ENCODE measurements at regions not wholly inside any gene's neighbourhood (a gene's known extent, or its start where the extent isn't known, plus 50 kb on each side); places are given as distances from the start of the nearest gene placed in this dataset.

DNA sequence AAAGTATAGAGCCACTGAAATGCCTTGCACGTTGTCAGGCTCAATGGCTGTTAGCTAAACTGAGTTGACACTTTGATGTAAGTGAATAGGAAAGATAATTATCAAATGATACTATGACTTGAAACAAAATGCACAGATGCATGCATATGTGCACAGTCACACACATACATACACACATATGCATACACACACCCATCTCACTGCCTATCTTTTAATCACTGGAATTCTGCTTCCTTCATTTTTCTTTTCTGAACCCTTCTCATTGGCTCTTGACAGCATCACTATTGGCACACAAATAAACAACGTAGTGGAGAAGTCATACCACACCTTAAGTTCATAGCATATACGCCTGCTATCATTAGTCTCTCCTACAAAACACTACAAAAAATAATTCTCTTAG, 154.9 kb upstream of the NCKAP5 start:
- no peak for DNase-seq

DNA sequence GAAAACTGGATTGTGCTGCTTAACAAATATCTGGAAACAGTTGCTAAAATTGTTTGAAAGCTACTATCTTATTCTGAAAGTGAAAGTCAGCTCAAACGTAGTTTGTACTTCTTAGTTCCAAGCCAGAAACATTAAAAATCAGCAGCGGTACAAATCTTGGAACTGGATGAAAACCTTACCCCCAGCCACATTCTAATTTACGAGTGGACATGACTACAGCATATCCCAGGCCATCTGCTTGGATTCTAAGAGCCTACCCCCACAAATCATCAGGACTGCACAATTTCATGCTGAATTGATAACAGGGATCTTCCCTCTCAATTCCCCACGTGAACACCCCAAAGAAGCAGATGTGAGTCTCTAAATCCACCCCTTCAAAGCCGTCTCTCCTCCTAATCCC, 158.7 kb upstream of the NCKAP5 start:
- no peak for DNase-seq

DNA sequence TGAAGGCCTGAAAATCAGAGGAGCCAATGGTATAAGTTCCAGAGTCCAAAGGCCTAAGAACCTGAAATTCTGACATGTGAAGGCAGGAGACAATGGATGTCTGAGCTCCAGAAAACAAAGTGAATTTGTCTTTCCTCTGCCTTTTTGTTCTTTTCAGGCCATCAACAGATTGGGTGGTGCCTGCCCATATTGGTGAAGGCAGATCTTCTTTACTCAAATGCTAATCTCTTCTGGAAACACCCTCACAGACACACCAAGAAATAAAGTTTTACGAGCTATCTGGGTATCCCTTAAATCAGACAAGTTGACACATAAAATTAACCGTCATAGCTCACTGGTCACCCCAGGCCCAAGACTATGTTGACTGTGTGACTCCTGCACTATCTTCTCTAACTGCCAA, 163.8 kb upstream of the NCKAP5 start:
- no peak for DNase-seq

DNA sequence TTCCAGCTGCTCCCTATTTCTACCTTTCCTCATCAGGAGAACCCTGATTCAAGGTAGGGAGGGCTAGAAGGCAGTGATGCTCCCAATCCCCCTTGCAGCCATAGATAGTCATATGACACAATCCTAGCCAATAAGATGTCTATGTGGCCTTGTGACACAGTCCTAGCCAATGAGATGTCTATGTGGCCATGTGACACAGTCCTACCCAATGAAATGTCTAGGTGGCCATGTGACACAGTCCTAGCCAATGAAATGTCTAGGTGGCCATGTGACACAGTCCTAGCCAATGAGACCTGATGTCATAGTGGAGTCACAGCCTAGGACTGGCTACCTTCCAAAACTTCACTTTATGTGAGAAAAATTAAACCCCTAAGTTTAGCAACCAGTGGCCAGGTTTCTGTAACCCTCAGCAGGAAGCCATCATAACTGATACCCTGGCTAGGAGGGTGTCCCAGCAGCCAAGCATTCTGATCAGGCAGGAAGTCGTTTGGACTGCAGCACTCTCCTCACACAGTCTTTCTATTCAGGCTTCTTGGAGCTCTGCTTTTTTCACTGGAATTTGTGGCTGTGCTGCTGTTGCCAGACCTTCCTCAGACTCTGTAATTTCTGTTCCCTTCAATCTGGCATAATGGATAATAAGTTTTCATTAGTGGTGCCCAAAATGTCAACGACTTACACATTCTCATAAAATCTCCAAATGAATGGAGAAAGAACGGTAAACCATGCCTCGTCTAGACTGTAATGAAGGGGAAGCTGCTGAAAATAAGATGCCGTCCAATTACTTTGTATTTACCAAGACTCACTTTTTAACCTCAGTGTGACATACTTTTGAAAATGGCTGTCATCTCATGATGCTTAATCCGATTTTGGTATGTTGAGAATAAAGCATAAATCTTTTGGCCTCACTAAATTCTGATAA, 165.0 kb upstream of the NCKAP5 start:
- no peak for DNase-seq

DNA sequence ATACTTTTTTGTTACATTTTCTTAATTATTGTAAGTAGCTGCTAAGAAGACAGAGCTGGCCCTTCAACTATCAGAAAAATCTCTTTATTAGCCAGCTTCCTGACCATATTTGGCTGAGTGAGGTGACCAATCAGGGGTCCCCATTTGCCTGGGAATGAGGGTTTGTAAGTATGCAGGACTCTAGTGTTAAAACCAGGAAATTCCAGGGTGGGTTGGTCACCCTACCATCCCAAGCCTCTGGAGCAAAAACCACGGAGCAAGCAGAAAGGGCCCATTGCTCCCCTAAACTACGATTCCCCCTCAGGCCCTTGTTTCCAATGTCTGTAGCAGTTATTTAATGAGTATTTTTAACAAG, 165.6 kb upstream of the NCKAP5 start:
- DNase-seq: no peak

DNA sequence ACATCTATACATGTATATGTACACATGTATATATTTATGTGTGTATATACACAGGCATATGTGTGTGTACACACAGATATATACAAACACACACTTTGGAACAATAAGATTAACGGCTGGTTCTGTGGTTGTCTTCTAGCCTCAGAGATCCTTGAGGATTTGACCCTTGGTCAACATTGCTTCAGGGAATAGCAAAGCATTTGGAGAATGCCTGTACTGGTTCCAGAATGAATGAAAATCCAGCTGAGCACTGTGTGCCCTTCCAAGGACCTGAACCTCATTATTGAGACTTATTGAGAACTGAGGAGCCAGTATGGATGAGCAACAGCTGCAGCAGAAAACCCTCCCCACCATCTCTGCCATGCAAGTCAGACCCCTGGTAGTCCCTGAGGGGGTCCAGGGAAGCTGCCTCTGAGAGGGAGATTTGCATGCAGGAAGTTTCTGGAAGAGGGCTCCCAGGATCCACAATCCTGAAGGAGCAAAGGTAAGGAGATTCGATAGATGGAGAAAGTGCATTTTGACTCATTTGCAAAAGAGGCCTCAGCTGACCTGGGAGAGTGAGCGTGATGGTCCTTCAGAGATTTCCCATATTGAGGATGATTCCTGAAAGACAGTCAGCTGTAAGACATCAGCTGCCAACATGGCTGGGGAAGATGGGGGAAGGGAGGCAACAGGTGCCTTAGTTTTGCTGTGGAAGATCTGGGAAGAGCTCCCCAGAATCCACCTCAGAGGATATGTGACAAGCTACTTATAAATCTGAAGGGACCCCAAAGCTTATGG, 166.6 kb upstream of the NCKAP5 start:
- no peak for DNase-seq

DNA sequence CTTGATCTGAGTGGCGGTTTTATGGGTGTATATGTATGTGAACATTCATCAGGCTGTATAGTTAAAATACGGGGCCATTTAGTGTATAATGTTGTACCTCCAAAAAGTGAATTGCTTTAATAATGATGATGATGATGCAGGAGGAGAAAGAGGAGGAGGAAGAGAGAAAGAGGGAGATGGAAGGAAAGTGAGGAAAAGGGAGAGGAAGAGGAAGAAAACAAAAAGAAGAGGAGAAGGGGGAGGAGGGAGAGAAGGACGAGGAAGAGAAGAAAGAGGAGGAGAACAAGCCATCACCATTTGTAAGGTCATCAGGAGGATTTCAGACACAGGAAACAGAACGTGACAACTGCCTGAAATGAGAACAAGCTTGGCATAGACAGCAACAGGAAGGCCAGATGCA, 168.4 kb upstream of the NCKAP5 start:
- DNase-seq: no peak

DNA sequence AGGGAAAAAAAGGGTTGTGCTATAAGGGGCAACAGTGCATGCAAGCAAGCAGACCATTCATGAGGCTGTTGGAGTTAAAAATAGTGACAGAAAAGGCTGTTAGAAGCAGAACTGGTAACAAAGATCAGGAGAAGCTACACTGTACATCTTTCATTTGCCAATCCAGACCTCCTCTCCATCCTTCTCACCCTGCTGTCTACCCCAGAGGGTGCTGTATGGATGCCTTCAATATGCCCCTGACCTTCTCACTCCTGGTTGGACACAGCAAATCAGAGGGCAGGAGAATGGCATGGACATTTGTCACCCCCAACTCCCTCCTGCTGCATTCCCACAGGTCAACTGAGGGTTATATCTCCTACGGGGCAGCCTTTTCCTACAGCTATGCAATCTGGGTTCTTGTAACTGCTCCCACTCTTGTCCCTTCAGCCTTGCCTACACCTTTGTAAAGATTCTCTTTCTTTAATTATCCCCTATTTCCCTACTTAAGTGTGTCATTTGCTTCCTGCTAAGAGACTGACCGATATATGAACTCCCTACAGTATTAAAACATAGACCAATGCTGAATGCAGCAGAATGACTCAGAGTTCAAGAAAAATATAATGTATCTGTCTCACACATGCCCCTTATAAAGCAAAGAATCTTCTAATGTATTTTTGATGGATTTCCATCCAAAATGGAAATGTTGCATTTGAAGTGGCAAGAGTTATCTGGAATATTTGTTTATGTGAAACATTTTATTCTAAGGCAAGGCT, 169.2 kb upstream of the NCKAP5 start:
- no peak for DNase-seq

DNA sequence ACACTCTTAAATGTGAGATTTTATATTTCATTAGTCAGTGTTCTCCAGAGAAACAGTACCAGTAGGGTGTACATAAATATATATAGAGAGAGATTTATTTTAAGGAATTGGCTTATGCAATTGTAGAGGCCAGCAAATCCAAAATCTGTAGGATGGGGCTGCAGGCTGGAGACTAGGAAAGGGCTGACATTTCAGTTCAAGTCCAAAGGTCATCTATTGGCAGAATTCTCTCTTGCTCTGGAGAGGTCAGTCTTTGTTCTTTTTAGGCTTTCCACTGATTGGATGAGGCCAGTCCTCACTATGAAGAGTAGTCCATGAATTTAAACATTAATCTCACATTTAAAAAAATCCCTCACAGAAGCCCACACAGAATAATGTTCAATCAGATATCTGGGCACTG, 170.8 kb upstream of the NCKAP5 start:
- DNase-seq: no peak

DNA sequence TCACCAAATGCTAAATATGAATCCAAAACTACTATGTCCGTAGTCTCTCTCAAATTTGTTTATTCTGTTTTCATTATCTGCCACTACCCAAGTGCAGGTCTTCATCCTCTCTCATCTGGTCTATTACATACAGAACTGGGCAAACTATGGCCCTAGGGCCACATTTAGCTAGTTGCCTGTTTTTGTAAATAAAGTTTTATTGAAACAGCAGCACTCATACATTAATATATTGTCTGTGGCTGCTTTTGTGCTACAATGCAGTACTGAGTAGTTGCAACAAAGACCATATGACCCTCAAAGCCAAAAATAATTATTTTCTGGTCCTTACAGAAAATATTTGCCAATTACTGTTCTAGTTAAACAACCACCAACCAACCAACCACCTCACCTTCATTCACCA, 172.2 kb upstream of the NCKAP5 start:
- no peak for DNase-seq

DNA sequence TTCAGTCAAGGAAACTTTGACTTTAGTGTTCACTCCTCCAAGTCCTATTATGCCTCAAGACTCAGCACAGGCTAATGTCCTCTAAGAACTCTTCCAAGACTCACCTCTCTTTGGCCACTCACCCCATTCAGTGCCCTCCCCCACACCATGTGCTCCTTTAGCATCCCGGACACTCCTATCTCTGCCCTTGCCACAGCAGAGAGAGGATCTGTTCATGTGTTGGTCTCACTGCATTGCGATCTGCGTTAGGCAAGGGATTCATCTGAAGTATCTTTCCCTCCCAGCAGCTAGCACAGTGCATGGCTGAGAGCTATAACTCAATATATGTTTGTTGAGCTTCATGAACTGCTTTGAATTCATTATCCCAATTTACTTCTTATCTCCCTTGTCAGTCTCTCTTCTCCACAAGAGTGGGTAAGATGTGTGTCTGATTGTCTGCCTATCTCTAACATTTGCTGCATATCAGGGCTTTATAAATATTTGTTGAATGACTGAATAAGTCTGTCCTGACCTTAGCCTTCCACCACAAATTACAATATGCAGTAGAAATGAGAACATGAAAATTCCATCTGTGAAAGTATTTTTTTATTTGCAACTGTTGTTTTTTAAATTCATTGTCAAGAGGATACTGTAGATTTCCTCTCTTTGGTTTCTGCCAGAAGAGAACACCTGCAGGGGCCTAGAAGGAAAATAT, 179.9 kb upstream of the NCKAP5 start:
- DNase-seq: no peak

DNA sequence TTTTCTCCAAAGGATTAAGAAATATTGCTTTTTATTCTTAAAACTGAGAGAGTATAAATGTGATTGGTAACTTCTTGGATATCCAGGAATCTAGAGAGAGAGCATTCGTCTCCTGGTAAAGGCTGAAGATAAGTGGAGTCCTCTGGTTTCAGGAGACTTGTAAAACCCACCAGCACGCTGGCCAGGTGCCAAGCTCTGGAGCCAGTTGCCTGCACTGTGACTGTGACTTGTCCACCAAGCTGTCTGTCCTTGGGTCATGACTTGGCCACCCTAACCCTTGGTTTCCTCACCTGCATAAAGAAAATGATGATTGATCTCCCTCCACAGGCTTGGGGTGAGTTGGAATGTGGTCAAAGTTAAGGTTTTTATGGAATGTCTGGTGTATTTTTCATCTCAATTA, 185.4 kb upstream of the NCKAP5 start:
- no peak for DNase-seq

DNA sequence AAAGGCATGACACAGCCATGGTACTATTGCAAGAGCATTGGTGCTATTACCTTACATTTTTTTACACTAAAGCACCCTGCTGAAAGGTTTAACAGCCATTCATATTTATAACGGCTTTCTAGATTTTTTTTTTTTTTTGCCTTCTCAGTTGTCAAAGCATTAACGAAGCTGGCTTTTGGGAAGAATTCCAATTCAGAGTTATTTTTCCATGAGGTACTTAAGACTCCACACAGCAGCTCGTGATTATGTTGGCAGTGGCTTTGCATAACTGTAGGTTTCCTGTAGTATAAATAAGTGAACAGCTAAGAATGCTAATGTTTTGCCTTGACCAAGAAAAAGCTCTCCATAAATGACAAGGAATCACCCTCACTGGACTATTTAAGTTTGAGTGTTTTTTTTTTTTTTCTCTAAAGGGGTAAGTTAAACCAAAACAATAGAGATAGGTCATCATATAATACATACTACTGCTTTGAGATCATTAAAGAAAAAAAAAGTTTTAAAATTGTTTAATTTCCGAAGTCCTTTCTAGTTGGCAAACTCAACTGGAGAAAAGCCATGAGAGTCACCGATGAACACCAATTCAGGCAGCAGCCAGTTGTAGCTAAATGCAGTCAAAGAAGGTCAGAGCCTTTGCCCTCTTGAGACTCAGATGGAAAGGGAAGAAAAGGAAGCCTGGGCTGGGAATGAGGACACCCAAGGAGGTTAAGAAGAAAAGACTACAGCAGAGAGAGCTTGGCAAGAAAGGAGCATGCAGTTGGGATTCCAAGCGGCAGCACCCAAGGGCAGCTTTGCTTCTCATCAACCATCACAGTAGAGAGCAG, 187.4 kb upstream of the NCKAP5 start:
- peak; percentile 81 for DNase-seq

DNA sequence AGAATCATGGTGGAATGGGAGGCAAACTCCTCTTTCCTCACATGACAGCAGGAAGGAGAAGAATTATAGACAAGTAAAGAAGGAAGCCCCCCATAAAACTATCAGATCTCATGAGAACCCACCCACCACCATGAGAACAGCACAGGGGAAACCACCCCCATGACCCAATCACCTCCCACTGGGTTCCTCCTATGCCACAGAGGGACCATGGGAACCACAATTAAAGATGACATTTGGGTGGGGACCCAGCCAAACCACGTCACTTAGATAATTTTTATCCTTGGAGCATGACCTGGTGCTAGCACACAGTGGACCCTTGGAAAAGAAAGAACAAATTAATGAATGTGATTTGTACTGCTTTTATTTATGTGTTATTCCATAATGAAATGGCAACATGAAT, 188.6 kb upstream of the NCKAP5 start:
- no peak for DNase-seq

DNA sequence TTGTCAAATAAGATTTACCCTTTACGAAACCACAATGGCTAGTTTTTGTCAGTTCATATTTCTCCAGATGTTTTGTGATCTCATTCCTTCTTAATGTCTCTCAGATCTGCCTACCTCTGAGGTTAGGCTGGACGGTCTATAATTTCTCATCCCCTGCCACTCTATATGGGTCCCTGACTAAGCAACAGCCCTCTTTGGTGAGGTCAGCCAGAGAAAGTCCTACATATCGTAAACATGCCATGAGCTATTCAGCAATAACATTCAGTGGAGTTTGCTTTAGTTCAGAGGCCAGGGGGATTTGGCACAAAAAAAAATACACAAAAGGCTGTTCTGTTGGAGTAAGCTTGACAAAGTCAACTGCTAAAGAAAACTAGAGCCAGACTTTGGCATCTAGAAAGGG, 192.1 kb upstream of the NCKAP5 start:
- peak; percentile 17 for DNase-seq

DNA sequence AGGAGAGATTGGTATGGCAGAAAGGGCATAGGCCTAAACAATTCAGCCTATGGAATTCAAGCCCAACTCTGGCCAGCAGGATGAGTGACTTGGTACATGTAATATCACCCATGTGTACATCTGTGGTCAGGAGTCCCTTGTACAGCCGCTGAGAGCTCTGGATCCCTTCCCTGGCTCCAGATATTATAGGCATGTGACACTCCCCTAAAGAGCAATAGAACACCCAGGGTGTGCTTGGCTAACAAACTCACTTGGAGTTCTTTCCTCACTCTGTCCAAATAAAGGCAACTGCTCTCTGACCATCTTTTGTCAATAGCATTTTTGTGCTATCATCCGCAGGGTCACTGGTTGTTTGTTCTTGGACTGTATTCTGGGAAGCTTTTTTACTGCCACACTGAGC, 197.4 kb upstream of the NCKAP5 start:
- no peak for DNase-seq

DNA sequence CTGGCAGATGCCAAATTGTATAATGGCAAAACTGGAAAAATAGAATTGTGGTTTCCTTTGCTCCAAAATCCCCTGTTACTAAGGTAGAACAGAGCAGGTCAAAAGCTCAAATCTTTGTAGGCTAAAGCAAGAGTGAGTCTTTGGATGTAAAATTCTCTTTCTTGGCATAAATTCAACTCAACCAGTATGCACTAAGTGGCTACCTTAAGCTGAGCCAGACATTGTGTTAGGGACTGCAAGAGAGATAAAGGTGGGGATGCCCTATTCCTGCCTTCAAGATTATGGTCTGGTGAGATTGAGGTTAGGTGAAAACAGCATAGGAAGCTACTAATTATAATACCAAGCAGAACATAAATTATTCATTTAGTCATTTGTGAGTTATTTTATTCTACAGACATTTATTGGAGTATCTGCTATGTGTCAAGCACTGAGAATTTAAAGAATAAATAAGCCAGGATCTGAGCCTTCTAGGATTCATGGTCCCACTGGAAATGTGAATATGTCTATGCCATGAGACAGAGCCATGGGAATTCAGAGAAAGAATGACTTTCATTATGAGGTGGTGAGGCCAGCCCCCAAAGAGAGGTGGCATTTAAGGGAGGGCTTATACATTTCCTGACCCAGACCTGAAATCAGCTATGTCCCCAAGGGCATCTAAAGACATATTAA, 198.0 kb upstream of the NCKAP5 start:
- no peak for DNase-seq

DNA sequence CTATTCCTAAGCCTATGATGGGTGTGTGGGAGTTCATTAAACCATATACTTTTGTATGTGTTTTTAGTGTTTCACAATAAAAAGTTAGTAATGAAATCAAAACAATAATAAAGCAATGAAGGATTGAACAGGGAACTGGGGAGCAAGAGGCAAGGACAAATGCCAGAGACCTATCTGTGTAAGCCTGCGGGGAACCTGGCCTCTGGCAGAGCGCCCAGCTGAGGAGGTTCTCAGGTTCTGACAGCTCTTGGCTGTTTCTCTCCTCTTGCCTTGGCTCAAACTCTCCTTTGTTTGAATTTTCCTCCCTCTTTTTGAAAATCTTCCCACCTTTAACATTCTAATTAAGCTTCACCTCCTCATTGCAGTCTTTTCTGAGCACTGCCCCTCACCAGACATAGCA, 200.0 kb upstream of the NCKAP5 start:
- no peak for DNase-seq

DNA sequence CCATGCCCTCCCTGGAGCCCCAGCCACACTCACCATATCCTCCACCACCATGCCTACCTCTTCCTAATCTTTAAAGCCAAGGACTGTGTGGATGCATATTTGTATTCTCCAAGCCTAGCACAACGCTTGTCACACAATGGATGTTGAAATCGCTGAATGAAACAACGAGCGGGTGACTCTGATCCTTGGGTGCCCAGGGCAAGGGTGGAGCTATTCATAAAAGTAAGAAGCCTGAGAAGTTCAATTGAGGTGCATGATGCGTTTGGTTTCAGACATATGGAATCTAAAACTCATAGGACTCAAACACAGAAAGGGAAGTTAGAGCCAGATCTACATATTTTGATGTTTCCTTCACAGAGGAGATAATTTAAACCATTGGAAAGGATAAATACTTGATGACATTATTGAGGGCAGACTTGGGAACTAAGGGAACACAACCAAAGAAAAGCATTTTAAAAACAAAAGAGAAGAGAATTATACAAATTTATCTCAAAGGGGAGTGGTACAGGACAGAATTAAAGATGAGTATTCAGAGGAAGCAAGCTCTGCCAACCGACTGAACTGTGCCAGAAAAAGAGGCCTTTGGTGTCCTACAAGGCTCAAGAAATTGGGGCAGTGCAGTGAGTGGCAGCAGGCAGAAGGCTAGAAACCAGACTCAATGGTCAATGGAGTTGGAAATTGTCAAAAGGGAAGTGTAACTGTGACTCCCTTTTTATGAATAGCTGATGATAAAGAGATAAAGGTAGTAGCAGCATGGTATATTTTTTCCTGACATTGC, 200.6 kb upstream of the NCKAP5 start:
- no peak for DNase-seq

DNA sequence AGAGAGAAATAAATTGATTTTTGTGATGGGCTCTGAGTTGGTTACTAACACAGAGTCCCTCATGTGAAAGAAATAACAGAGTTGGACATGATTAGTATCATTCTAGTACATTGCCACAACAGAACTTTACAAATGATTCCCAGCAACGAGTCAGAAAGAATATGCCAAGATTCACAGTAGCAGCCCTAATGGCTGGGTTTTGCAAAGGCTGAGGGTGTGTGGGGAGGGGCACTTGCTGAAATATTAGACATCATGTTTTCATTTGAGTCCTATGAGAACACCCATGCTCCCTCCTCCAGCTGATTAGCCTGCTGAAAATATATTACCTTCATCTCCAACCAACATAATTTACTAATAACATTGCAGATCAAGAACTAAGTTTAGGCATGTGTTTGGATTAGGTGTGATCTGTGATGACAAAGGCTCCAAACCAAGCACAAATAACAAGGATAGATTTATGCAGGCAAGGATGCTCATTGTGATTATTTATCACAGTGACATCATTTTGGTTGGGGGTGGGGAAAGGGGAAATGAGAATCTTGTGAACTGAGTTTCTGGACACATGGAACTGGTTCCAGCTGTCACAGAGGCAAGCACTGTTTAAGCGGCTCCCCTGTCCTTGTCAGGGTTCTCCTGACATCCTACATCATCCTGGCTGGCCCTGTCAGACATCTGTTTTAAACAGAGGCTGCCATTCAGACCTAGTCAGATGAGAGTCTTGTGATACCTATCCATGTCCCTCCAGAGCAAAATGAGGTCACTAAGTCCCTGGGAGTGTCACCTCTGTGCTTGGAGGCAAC, 205.8 kb upstream of the NCKAP5 start:
- DNase-seq: peak; percentile 42

Data from eye (tissue), 1 donor.